ENCODE measurements at regions not wholly inside any gene's neighbourhood (a gene's known extent, or its start where the extent isn't known, plus 50 kb on each side); places are given as distances from the start of the nearest gene placed in this dataset.

DNA sequence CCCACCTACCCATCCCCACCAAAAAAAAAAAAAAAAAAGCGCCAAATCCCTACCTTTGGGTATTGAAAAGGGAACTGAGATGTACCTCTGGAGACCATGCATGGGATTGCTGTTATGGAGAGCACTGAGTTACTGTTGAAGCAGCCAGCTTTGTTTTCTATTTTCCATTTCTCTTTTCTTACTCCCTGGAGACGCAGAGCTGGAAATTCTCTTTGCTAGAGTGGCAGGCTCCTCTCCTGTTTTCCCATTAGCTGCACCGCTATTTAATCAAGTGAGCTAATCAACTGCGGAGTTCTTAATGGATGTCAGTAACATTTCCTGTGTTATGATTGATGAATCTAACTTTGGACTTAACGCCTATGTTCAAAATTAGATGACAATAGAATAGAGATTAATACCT is 136.1 kb upstream of the LMCD1 start:
- no peak for FAIRE-seq

- FAIRE-seq = no peak
Observed at GRCh38 chr3:8366219-8366810, 135.3 kb upstream of the LMCD1 start.

GRCh38 chr3:8368598-8368997 is 133.0 kb upstream of the LMCD1 start:
- FAIRE-seq = no peak

DNA sequence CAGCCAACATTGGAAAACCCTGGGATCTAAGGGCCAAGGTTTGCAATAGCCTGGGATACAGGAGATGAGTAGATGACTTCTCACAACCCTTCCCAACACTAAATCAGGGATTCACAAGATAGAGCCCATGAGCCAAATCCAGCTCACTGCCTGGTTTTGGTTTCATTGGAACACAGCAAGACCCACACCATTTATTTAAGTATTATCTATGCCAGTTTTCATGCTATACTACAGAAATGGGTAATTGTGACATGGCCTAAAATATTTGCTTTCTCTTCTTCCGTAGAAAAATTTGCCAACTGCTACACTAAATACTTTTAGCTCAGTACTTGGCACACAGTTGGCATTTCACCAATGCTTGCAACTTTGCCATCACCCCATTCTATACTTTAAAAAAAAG is 132.0 kb upstream of the LMCD1 start:
- FAIRE-seq = no peak

DNA sequence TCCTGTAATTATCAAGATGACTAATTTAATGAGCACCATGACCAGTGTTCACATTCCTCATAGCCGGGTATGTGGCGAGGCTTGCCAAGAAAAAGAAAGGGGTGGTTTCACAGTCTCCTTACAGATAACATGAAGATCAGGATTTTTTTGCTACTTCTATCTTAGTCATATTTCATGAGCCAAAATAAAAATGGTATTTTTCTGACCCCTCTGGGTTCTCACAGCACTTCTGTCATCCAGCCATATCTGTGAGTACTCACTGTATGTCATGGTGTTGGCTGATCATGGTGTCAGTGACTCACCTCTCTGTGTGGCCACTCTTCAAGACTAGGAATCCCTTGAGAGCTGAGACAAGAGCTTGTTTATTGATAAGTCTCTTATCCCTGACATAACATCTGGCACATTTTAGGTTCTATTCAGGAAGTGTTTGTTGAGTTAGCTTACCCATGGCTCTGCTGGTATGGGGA is 130.5 kb upstream of the LMCD1 start:
- FAIRE-seq = no peak

GRCh38 chr3:8371960-8372463 is 129.6 kb upstream of the LMCD1 start:
- FAIRE-seq = no peak

DNA sequence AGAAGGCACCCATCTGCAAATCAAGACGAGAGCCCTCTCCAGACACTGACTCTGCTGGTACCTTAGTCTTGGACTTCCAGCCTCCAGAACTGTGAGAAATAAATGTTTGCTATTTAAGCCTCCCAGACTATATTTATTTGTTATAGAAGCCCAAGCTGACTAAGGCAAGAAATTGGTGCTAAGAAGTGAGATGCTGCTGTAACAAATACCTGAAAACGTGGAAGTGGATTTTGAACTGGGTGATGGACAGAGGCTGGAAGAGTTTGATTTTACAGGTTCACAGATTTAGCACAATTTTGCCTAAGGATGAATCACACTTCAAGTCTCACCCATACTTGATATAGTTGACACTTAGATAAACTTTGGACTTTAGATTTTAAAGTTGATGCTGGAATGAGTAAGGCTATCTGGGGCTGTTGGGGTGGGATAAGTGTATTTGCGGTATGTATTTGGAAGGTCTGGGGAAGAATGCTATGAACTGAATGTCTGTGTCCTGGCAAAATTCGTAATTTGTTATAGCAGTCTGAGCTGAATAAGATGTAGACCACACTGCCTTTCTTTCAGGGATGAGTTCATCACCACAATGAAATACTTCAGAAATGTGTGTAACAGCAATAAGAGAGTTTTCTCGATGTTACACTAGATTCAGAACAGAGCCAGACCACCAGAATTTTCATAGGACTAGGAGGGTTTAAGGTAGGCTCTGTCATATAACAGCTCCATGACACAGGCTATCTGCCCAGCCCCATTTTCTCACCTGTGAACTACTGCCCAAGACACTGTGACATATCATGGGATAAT is 120.5 kb upstream of the LMCD1 start:
- no peak for FAIRE-seq

DNA sequence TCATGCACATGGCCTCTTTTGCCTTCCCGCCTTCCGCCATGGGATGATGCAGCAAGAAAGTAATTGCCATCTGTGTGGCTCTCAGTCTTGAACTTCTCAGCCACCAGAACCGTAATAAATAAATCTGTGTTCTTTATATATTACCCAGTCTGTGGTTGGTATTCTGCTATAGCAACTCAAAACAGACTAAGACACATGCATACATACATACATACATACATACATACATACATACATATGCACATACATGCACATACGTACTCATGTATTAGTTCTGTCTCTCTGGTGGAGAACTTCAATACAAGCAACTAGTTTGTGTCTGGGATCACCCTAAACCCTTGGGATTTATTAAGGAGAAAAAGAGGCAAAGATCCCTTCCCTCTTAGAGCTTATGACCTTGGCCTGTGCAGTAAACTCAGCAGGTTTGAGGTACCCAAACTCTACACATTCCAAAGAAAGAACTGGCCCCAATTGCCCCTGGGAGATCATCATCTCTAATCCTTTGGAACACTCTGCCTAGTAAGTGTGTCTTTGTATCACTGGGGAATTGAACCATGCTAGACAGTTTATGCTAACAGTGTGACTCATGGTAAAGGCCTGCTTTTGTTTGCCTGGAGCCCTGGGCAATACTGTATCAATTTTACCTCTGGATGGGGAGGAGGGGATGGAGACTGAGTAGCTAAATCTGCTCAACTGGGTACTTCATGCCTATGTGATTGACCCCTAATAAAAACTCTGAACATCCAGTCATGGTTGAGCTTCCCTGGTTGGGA is 115.6 kb upstream of the LMCD1 start:
- FAIRE-seq = no peak

DNA sequence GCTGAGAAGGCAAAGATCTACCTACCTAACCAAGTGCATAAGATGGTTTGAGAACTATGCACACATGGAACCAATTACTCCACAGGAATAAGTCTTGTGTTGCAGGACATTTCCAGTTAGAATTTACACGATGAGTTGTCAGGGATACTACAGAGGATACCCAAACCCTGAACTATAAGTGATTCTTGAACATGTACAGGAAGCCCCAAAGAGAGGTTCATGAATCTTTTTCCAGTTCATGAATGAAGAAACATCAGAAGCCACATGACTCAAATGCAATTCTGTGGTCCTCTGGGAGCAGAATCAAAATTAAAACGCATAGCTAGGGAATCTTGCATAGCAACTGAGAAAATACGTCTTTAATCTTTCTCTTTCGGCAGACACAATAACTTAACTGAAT is 114.1 kb upstream of the LMCD1 start:
- no peak for FAIRE-seq

- FAIRE-seq = no peak
Observed at GRCh38 chr3:8399686-8400085, 101.9 kb upstream of the LMCD1 start.

DNA sequence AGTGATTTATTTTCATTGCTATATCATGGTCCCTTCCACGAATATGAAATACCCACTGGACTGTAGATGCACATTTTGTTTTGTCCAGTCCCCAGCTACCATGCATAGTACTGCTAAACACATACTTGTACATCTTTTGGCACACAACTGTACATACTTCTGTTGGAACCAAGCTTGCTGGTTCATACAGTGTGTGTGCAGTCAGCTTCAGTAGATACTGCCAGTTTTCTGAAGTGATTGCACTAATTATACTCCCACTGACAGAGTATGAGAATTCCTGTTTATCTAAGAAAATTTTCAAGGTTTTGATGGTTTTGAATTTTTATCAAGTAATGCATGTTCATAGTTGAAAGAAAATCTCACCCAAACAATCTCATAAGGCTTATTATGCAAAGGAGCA is 100.7 kb upstream of the LMCD1 start:
- FAIRE-seq = no peak

- no peak for FAIRE-seq
Observed at GRCh38 chr3:8403996-8404395, 97.6 kb upstream of the LMCD1 start.

GRCh38 chr3:8405144-8405543 is 96.5 kb upstream of the LMCD1 start:
- FAIRE-seq = no peak

DNA sequence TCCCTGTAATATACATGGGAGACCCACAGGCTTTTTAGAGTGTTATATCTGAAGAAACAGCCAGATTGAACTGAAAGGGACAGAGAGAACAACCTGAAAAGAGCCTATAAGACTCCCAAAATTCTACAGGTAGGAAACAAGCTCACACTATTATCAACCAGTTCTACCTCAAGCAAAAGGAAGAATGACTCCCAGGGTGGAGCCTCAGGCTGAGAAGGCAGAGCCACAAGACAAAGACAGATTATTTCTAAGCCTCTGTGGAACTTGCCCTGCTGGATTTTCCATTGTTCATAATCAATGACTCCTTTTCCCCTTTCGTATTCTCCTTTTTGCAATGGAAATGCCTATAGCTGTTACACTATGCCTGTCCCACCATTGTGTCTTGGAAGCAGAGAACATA is 95.1 kb upstream of the LMCD1 start:
- no peak for FAIRE-seq

- FAIRE-seq = no peak
Observed at GRCh38 chr3:8413337-8413926, 88.2 kb upstream of the LMCD1 start.

DNA sequence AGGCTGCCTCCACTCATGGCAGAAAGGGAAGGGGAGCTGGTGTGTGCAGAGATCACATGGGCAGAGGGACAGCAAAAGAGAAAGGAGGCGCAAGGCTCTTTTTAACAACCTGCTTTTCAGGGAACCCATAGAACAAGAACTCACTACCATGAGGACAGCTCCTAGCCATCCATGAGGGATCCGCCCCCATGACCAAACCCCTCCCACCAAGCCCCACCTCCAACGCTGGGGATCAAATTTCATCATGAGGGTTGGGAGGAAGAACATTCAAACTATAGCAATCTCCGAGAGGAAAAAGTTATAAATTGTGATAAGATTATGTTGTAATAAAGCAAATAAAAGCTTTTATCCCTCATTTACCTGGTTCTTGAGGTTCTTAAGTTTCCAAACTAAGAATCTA is 84.7 kb upstream of the LMCD1 start:
- FAIRE-seq = no peak

DNA sequence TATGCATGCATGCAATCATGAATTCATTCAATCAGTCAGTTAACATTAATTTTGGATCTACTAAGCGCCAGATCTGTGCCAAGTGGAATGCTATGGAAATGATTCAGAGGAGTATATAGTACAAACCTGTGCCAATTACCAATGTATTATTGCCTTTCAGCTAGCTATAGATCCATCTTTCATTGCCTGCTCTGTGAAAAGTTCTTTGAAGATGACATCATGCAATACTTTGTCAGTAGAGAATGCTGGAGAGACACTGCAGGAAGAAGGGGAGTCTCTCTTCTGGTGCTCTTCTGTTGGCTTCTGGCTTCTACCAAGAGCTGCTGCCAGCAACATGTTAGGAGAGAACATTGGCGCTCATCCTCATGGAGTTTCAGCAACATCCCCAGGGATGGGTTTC is 81.0 kb upstream of the LMCD1 start:
- no peak for FAIRE-seq

DNA sequence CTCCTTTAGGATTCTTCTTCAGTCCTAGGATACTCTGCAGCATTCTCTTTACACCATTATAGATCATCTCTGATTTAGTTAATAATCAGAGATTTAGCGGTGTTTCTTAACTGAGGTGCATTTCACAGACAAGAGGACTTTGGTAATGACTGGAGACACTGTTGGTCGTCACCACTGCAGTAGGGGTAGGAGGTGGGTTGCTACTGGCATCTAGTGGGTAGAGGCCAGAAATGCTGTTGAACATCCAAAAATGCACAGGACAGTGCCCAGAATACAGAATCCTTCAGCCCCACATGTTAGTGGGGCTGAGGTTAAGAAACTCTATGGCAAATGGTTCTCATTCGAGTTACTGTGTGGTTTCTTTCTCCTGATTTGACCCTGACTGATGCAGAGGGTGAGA is 80.4 kb upstream of the LMCD1 start:
- no peak for FAIRE-seq

- FAIRE-seq = no peak
Observed at GRCh38 chr3:8421711-8422110, 79.9 kb upstream of the LMCD1 start.

- peak; percentile 98 for FAIRE-seq
Observed at GRCh38 chr3:8423307-8423706, 78.3 kb upstream of the LMCD1 start.

DNA sequence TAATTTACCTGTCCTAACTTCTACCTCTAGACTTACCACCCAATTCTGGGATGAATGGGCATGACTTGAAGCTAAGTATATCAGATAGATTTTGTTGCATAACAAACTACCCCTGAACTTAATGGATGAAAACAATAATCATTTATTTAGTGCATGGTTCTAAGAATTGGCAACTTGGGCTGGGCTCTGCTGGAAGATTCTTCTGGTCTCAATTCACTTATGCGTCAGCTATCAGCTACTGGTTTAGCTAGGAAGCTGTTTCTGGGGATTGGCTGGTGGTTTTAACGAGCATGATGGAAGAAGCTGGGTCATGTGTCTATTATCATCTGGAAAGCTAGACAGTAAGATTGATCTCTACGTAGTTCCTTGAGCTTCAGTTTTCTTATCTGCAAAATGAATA is 77.3 kb upstream of the LMCD1 start:
- FAIRE-seq = no peak

DNA sequence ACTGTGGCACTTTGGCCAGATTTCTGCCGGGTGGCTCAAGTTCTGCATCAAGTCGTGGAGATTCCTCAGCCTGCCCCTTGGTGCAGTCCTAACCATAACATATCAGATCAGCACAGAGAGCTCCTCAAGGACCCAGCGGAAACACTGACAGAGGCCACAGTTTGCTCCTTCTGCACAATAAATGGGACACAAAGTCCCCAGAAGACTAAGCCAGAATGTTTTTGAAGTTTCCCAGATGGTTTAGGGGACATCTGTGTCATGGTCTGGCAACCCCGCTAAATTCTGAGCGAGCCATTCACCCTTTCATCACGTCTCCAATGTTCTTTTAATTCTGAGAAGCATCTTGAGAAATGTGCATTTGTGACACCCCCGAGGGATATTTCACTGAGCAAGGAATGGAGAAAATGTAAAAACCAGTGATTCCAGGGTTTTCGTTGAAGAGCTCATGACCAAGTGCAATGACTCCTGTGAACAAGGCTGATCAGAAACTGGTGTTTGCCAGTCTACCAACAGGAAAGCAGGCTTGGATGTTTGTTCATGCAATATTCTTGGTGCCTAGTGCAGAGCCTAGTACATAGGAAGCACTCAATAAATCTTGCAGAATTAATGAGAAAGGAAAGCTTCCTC is 64.8 kb upstream of the LMCD1 start:
- FAIRE-seq = no peak
